H1 (cell line): ENCODE measurements at regions not wholly inside any gene's neighbourhood (a gene's known extent, or its start where the extent isn't known, plus 50 kb on each side); places are given as distances from the start of the nearest gene placed in this dataset.

Source experiments
- CTCF ChIA-PET: fragments of 300-600 bp; sonication (Branson Sonifier 250); formaldehyde crosslinking; loops from one replicate; lab custom pipeline; 2021; ENCODE audit not compliant: partially characterized antibody; lab: Charles Lee
- POLR2A ChIA-PET: fragments of 300-600 bp; sonication (Branson Sonifier 250); formaldehyde crosslinking; loops from one replicate; lab custom pipeline; 2021; ENCODE audit warnings: inconsistent platforms; ENCODE audit not compliant: partially characterized antibody; lab: Charles Lee
- DNase-seq, 2 experiments: peaks; one replicate each; pipeline versions ENCODE4 v3.0.0 to v3.0.0-alpha.2; 2010 to 2022; ENCODE audit warnings: low spot score in 2 of 2, low read depth in 1 of 2, mixed read lengths in 1 of 2
- FAIRE-seq: peaks from 2 replicates; lab custom pipeline; 2011; peaks lifted over from hg19 to GRCh38; lab: Jason Lieb, UNC
- H2AFZ ChIP-seq: 2 replicates; pipeline ENCODE4 v1.8.1; 2012; ENCODE audit warnings: low read length, inconsistent platforms
- H2AK5ac ChIP-seq: 2 replicates; pipeline ENCODE4 v1.6.1; 2013; ENCODE audit warnings: low read depth, low read length
- H2BK120ac ChIP-seq: replicated peaks from 2 replicates; pipeline ENCODE3; 2013; ENCODE audit warnings: low read depth, low read length, inconsistent platforms
- H2BK12ac ChIP-seq: 2 replicates; pipeline ENCODE4 v1.6.1; 2013; ENCODE audit warnings: low read depth, low read length
- H2BK15ac ChIP-seq: 2 replicates; pipeline ENCODE4 v1.6.1; 2013; ENCODE audit warnings: low read length
- H2BK20ac ChIP-seq: 2 replicates; pipeline ENCODE4 v1.6.1; 2013; ENCODE audit warnings: low read length
- H2BK5ac ChIP-seq: 2 replicates; pipeline ENCODE4 v1.6.1; 2013; ENCODE audit warnings: low read depth, low read length
- H3K14ac ChIP-seq: 2 replicates; pipeline ENCODE4 v1.6.1; 2013; ENCODE audit warnings: inconsistent platforms; ENCODE audit not compliant: insufficient read length
- H3K18ac ChIP-seq: 2 replicates; pipeline ENCODE4 v1.6.1; 2013; ENCODE audit warnings: low read length; ENCODE audit errors: extremely low read depth
- H3K23ac ChIP-seq: 2 replicates; pipeline ENCODE4 v1.6.1; 2013; ENCODE audit warnings: inconsistent platforms; ENCODE audit not compliant: insufficient read length
- H3K23me2 ChIP-seq: 2 replicates; pipeline ENCODE4 v1.6.1; 2013; ENCODE audit warnings: low read depth, low read length
- H3K27ac ChIP-seq: 2 replicates; pipeline ENCODE4 v1.6.1; 2011; ENCODE audit warnings: low read depth, low read length, inconsistent platforms
- H3K27me3 ChIP-seq, 4 experiments: replicated peaks in 1 of 4; 1 replicate in 1 of 4; 2 replicates in 3 of 4; pipeline versions ENCODE4 v1.6.1 to v1.8.1; 2011 to 2013; ENCODE audit warnings: low read length in 3 of 4, mild to moderate bottlenecking in 3 of 4, inconsistent platforms in 2 of 4, mixed read lengths in 2 of 4, moderate library complexity in 1 of 4; ENCODE audit not compliant: control insufficient read depth in 3 of 4, insufficient read depth in 3 of 4; ENCODE audit errors: extremely low read depth in 1 of 4
- H3K36me3 ChIP-seq, 4 experiments: 2 replicates each; pipeline versions ENCODE4 v1.6.1 to v1.8.1; 2011 to 2013; ENCODE audit warnings: mild to moderate bottlenecking in 4 of 4, low read length in 3 of 4, moderate library complexity in 2 of 4, control low read depth in 1 of 4, inconsistent platforms in 1 of 4; ENCODE audit not compliant: insufficient read depth in 4 of 4, control insufficient read depth in 2 of 4
- H3K4ac ChIP-seq: replicated peaks from 2 replicates; pipeline ENCODE3; 2013; ENCODE audit warnings: low read length, low read depth, mixed read lengths, inconsistent platforms; ENCODE audit not compliant: insufficient read length
- H3K4me1 ChIP-seq, 4 experiments: replicated peaks in 1 of 4; 1 replicate in 1 of 4; 2 replicates in 3 of 4; pipeline versions ENCODE4 v1.6.1 to v1.8.1; 2011 to 2013; ENCODE audit warnings: low read length in 3 of 4, inconsistent platforms in 2 of 4, mixed read lengths in 1 of 4; ENCODE audit not compliant: insufficient read depth in 4 of 4, control insufficient read depth in 3 of 4
- H3K4me2 ChIP-seq, 2 experiments: 2 replicates each; pipeline versions ENCODE4 v1.6.1 to v1.8.1; 2011 to 2013; ENCODE audit warnings: low read depth in 2 of 2, low read length in 2 of 2, control low read depth in 1 of 2, inconsistent platforms in 1 of 2, mild to moderate bottlenecking in 1 of 2; ENCODE audit not compliant: insufficient read depth in 1 of 2
- H3K4me3 ChIP-seq, 4 experiments: fragments of 200-600, 300-600 bp in 1 of 4; sonication (generic), shearing (Covaris generic), sonication (Bioruptor Twin) in 1 of 4; 2 replicates each; pipeline versions ENCODE4 v1.5.1 to v1.8.1; 2011 to 2016; ENCODE audit warnings: low read length in 4 of 4, low read depth in 3 of 4, control low read depth in 2 of 4, inconsistent platforms in 2 of 4, mild to moderate bottlenecking in 2 of 4, mixed read lengths in 1 of 4, moderate library complexity in 1 of 4; ENCODE audit not compliant: insufficient read depth in 2 of 4; ENCODE audit errors: extremely low read depth in 1 of 4
- H3K56ac ChIP-seq: replicated peaks from 2 replicates; pipeline ENCODE3; 2013; ENCODE audit warnings: low read depth, mild to moderate bottlenecking, mixed read lengths, low read length, inconsistent platforms; ENCODE audit not compliant: insufficient read length
- H3K79me1 ChIP-seq: 2 replicates; pipeline ENCODE4 v1.6.1; 2013; ENCODE audit warnings: low read depth, low read length, control low read depth
- H3K79me2 ChIP-seq, 2 experiments: 2 replicates each; pipeline versions ENCODE4 v1.6.1 to v1.8.1; 2012 to 2013; ENCODE audit warnings: low read length in 2 of 2, mild to moderate bottlenecking in 2 of 2, inconsistent platforms in 1 of 2; ENCODE audit not compliant: insufficient read depth in 2 of 2, control insufficient read depth in 1 of 2
- H3K9ac ChIP-seq, 4 experiments: replicated peaks in 1 of 4; 1 replicate in 1 of 4; 2 replicates in 3 of 4; pipeline versions ENCODE4 v1.6.1 to v1.8.1; 2011 to 2013; ENCODE audit warnings: low read depth in 3 of 4, low read length in 3 of 4, control low read depth in 2 of 4, mild to moderate bottlenecking in 2 of 4, moderate library complexity in 2 of 4, inconsistent platforms in 1 of 4; ENCODE audit errors: extremely low read depth in 1 of 4
- H3K9me3 ChIP-seq, 2 experiments: 2 replicates each; pipeline versions ENCODE4 v1.6.1 to v1.8.1; 2012 to 2013; ENCODE audit warnings: mild to moderate bottlenecking in 2 of 2, moderate library complexity in 2 of 2, control low read depth in 1 of 2, inconsistent platforms in 1 of 2, low read depth in 1 of 2, low read length in 1 of 2, mixed read lengths in 1 of 2; ENCODE audit not compliant: insufficient read depth in 2 of 2
- H4K20me1 ChIP-seq, 2 experiments: replicated peaks in 1 of 2; 2 replicates each; pipeline versions ENCODE3 to v1.8.1; 2011 to 2013; ENCODE audit warnings: inconsistent platforms in 2 of 2, low read length in 2 of 2, mild to moderate bottlenecking in 1 of 2; ENCODE audit not compliant: insufficient read depth in 2 of 2, control insufficient read depth in 1 of 2
- H4K5ac ChIP-seq: 2 replicates; pipeline ENCODE4 v1.6.1; 2013; ENCODE audit warnings: low read length, low read depth, mixed read lengths, inconsistent platforms; ENCODE audit not compliant: insufficient read length
- H4K8ac ChIP-seq: 2 replicates; pipeline ENCODE4 v1.8.0; 2013; ENCODE audit warnings: mild to moderate bottlenecking, moderate library complexity, low read length, inconsistent platforms; ENCODE audit not compliant: insufficient read depth; ENCODE audit errors: extremely low read depth
- H4K91ac ChIP-seq: replicated peaks from 2 replicates; pipeline ENCODE3; 2013; ENCODE audit warnings: low read length, mixed read lengths, inconsistent platforms; ENCODE audit not compliant: insufficient read length
- BACH1 ChIP-seq: IDR thresholded peaks from 2 replicates; pipeline ENCODE4 v1.6.1; 2012; ENCODE audit warnings: low read length, improper control_type of control experiment
- CEBPB ChIP-seq: IDR thresholded peaks from 2 replicates; pipeline ENCODE4 v1.6.1; 2012; ENCODE audit warnings: low read depth, low read length
- E2F6 ChIP-seq: IDR thresholded peaks from 2 replicates; pipeline ENCODE4 v1.6.1; 2012; ENCODE audit warnings: inconsistent platforms
- EZH2 ChIP-seq: fragments of 200-600 bp; sonication (generic); IDR thresholded peaks from 2 replicates; pipeline ENCODE4 v1.7.1; 2012; ENCODE audit warnings: low read depth, mild to moderate bottlenecking, moderate library complexity, low read length, inconsistent platforms; ENCODE audit not compliant: severe bottlenecking
- PHF8 ChIP-seq: fragments of 200-600 bp; sonication (generic); conservative IDR thresholded peaks from 2 replicates; pipeline ENCODE4 v1.7.1; 2012; ENCODE audit warnings: low read depth, mild to moderate bottlenecking, inconsistent platforms, low read length, moderate library complexity
- POU5F1 ChIP-seq: IDR thresholded peaks from 2 replicates; pipeline ENCODE4 v1.6.1; 2011; ENCODE audit warnings: low read depth, mild to moderate bottlenecking, low read length, moderate library complexity
- RAD21 ChIP-seq, 2 experiments: IDR thresholded peaks in 1 of 2; conservative IDR thresholded peaks in 1 of 2; 2 replicates each; pipeline ENCODE4 v1.6.1; 2011; ENCODE audit warnings: low read depth in 2 of 2, low read length in 2 of 2, improper control_type of control experiment in 1 of 2, inconsistent platforms in 1 of 2, mild to moderate bottlenecking in 1 of 2, moderate library complexity in 1 of 2
- RBBP5 ChIP-seq: IDR thresholded peaks from 2 replicates; pipeline ENCODE4 v1.7.1; 2012; ENCODE audit warnings: low read depth, mild to moderate bottlenecking, inconsistent platforms, low read length, moderate library complexity, borderline replicate concordance
- RFX5 ChIP-seq: IDR thresholded peaks from 2 replicates; pipeline ENCODE4 v1.6.1; 2011; ENCODE audit warnings: low read depth, low read length, improper control_type of control experiment, borderline replicate concordance
- RNF2 ChIP-seq: fragments of 200-900, 300-1000 bp; sonication (generic); IDR thresholded peaks from 2 replicates; pipeline ENCODE4 v1.7.1; 2016; ENCODE audit warnings: borderline replicate concordance, low read depth, mild to moderate bottlenecking, antibody characterized with exemption, low read length; ENCODE audit not compliant: poor library complexity, severe bottlenecking; ENCODE audit errors: missing control alignments
- SIN3A ChIP-seq, 2 experiments: IDR thresholded peaks in 1 of 2; conservative IDR thresholded peaks in 1 of 2; 2 replicates each; pipeline ENCODE4 v1.6.1; 2011 to 2012; ENCODE audit warnings: low read length in 2 of 2, improper control_type of control experiment in 1 of 2, low read depth in 1 of 2, mild to moderate bottlenecking in 1 of 2
- YY1 ChIP-seq: IDR thresholded peaks from 2 replicates; pipeline ENCODE4 v1.6.1; 2011; ENCODE audit warnings: low read depth, mild to moderate bottlenecking, low read length
- ZNF274 ChIP-seq: IDR thresholded peaks from 2 replicates; pipeline ENCODE4 v1.7.0; 2012; ENCODE audit warnings: low read length, borderline replicate concordance; ENCODE audit errors: extremely low read depth
- WGBS, 2 experiments: shearing (Covaris generic) in 1 of 2; methylation state at CpG; one replicate each; pipeline versions ENCODE4 v1.1.6 to v1.1.7; 2013 to 2015; ENCODE audit warnings: low lambda C conversion rate in 2 of 2, mixed read lengths in 2 of 2, inconsistent platforms in 1 of 2, low coverage in 1 of 2, missing lambda C conversion rate in 1 of 2; ENCODE audit not compliant: insufficient replicate concordance in 2 of 2, insufficient coverage in 1 of 2, insufficient read length in 1 of 2; ENCODE audit errors: extremely low coverage in 1 of 2, missing lambda C conversion rate in 1 of 2; 5-methylcytosine and 5-hydroxymethylcytosine counted together

GRCh38 chr5:164420161-164420560, 914.7 kb downstream of the MAT2B start:
- H3K23ac ChIP-seq: no peak overlapping the region
- no peak overlapping the region for H2BK12ac ChIP-seq
- no peaks in the 10 kb centered on the region for H3K23me2 ChIP-seq
- H3K4me1 ChIP-seq: peaks cover 0 to 2% (median 0%) of the 10 kb centered on the region in 4 experiments; a peak in 1 of 7 replicates
- no peaks in the 10 kb centered on the region for H4K20me1 ChIP-seq
- no peak overlapping the region for H3K18ac ChIP-seq
- no peak overlapping the region for H2BK20ac ChIP-seq
- no peak overlapping the region for H4K8ac ChIP-seq
- no peak overlapping the region for H3K56ac ChIP-seq
- H2BK5ac ChIP-seq: no peak overlapping the region
- no peaks in the 10 kb centered on the region for H3K79me1 ChIP-seq
- H2AFZ ChIP-seq: no peak overlapping the region
- no peak for DNase-seq
- H3K4me2 ChIP-seq: no peak overlapping the region
- H3K9me3 ChIP-seq: peaks cover 2 to 11% of the 10 kb centered on the region in 2 experiments; a peak in 2 of 4 replicates
- WGBS, 2 experiments: 92% methylated on average over 2 of the region's 2 CpGs; no CpG with 5 or more reads in 1 of the 2 experiments
- H2BK15ac ChIP-seq: no peak overlapping the region
- no peak overlapping the region for H2BK120ac ChIP-seq
- H3K79me2 ChIP-seq: no peaks in the 10 kb centered on the region
- POLR2A ChIA-PET: no interaction called here
- no peaks in the 10 kb centered on the region for H3K36me3 ChIP-seq
- H3K27ac ChIP-seq: no peak overlapping the region
- no peaks in the 10 kb centered on the region for H3K27me3 ChIP-seq
- H4K5ac ChIP-seq: no peak overlapping the region
- H2AK5ac ChIP-seq: no peak overlapping the region
- no peak for FAIRE-seq
- H3K14ac ChIP-seq: no peak overlapping the region
- no peak overlapping the region for H3K4ac ChIP-seq
- H3K9ac ChIP-seq: no peak overlapping the region
- H3K4me3 ChIP-seq: no peak overlapping the region
- CTCF ChIA-PET: interaction anchor here (0.5 kb wide), 1 partner anchor 200 kb away, joined by 3 read pairs; no protein-coding TSS in a partner anchor
- no peak overlapping the region for H4K91ac ChIP-seq
- no peak for TF ChIP-seq ZNF274
- no peak for TF ChIP-seq SIN3A (conservative IDR thresholded peaks at IDR 0.05 in 1 of 2, IDR thresholded peaks at IDR 0.05 in 1 of 2; ENCODE audit: low read depth in 1 of 2, low read length in 2 of 2)
- no peak for TF ChIP-seq E2F6
- TF ChIP-seq PHF8: no peak
- no peak for TF ChIP-seq RAD21 (IDR thresholded peaks at IDR 0.05 in 1 of 2, conservative IDR thresholded peaks at IDR 0.05 in 1 of 2; ENCODE audit: low read depth in 2 of 2, low read length in 2 of 2)
- no peak for TF ChIP-seq YY1
- TF ChIP-seq BACH1: no peak
- TF ChIP-seq CEBPB: no peak
- no peak for TF ChIP-seq RFX5
- TF ChIP-seq RNF2: no peak
- no peak for TF ChIP-seq POU5F1
- TF ChIP-seq EZH2: no peak
- no peak for TF ChIP-seq RBBP5
